ENCODE measurements at regions not wholly inside any gene's neighbourhood (a gene's known extent, or its start where the extent isn't known, plus 50 kb on each side); places are given as distances from the start of the nearest gene placed in this dataset.

DNA sequence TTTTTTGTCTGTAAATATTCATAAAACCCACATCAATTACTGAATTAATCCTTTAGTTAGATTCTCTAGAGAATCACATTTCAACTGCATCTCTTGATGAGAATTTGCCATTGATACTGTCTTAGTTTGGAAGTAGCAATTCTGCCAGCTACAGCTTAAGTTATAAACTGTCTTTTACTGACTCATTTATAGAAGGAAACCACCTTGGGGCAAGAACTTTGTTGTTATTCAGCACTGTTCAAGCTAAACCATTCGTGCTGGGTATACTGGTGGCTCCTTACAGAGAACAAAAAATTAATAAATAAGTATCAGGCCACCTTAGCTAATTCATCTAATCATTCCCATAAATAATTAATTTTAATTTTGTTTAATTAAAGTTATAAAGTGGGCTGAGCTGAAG lies 1082.6 kb upstream of the CELF4 start:
- Histone ChIP-seq H3K27me3 (ENCODE audit: control insufficient read depth, insufficient read depth, low read length, poor library complexity, severe bottlenecking) (no peaks in the 10 kb centered on the region), H3K4me1 (ENCODE audit: control insufficient read depth, insufficient read depth, low read length) (no peaks in the 10 kb centered on the region), H3K36me3 (ENCODE audit: control insufficient read depth, insufficient read depth, low read length) (no peaks in the 10 kb centered on the region), H3K9ac (ENCODE audit: extremely low read depth, low read length, poor library complexity, severe bottlenecking) (no peak overlapping the region), H3K9me3 (ENCODE audit: control insufficient read depth, low read length) (no peaks in the 10 kb centered on the region), H3K27ac (ENCODE audit: low read depth, low read length) (no peak overlapping the region), H3K4me3 (ENCODE audit: low read length) (no peak overlapping the region)
- Mint-ChIP-seq H3K4me3 (no peak overlapping the region), H3K36me3 (ENCODE audit: low read depth) (no peaks in the 10 kb centered on the region), H3K9me3 (no peaks in the 10 kb centered on the region), H3K27me3 (ENCODE audit: insufficient read depth) (no peaks in the 10 kb centered on the region), H3K27ac (no peak overlapping the region), H3K4me1 (no peaks in the 10 kb centered on the region)
- 100% methylated on average over 1 of the region's 1 CpG; no CpG with 5 or more reads in 1 of the 2 experiments for WGBS, 2 experiments (ENCODE audit: insufficient coverage in 1 of 2, insufficient read length in 1 of 2)
- no peak for DNase-seq
- TF ChIP-seq CTCF (conservative IDR thresholded peaks at IDR 0.05): no peak

GRCh38 chr18:38646296-38646695 lies 1080.7 kb upstream of the CELF4 start:
- Mint-ChIP-seq H3K27ac (no peak overlapping the region), H3K4me1 (no peaks in the 10 kb centered on the region), H3K36me3 (ENCODE audit: low read depth) (no peaks in the 10 kb centered on the region), H3K4me3 (no peak overlapping the region), H3K27me3 (ENCODE audit: insufficient read depth) (no peaks in the 10 kb centered on the region), H3K9me3 (no peaks in the 10 kb centered on the region)
- no peak overlapping the region for H3K9ac ChIP-seq (ENCODE audit: extremely low read depth, low read length, poor library complexity, severe bottlenecking)
- no peaks in the 10 kb centered on the region for H3K4me1 ChIP-seq (ENCODE audit: control insufficient read depth, insufficient read depth, low read length)
- DNase-seq: no peak
- H3K4me3 ChIP-seq (ENCODE audit: low read length): no peak overlapping the region
- H3K36me3 ChIP-seq (ENCODE audit: control insufficient read depth, insufficient read depth, low read length): no peaks in the 10 kb centered on the region
- H3K27ac ChIP-seq (ENCODE audit: low read depth, low read length): no peak overlapping the region
- no peak for TF ChIP-seq CTCF (conservative IDR thresholded peaks at IDR 0.05)
- no peaks in the 10 kb centered on the region for H3K9me3 ChIP-seq (ENCODE audit: control insufficient read depth, low read length)
- no peaks in the 10 kb centered on the region for H3K27me3 ChIP-seq (ENCODE audit: control insufficient read depth, insufficient read depth, low read length, poor library complexity, severe bottlenecking)

GRCh38 chr18:38644875-38645641 lies 1079.5 kb upstream of the CELF4 start:
- DNase-seq: no peak
- H3K4me1 ChIP-seq (ENCODE audit: control insufficient read depth, insufficient read depth, low read length): no peaks in the 10 kb centered on the region
- TF ChIP-seq CTCF (conservative IDR thresholded peaks at IDR 0.05): no peak
- Mint-ChIP-seq H3K36me3 (ENCODE audit: low read depth) (no peaks in the 10 kb centered on the region), H3K4me1 (no peaks in the 10 kb centered on the region), H3K27ac (no peak overlapping the region), H3K4me3 (no peak overlapping the region), H3K27me3 (ENCODE audit: insufficient read depth) (no peaks in the 10 kb centered on the region), H3K9me3 (peaks cover 7% of the 10 kb centered on the region)
- no peaks in the 10 kb centered on the region for H3K9me3 ChIP-seq (ENCODE audit: control insufficient read depth, low read length)
- no peak overlapping the region for H3K4me3 ChIP-seq (ENCODE audit: low read length)
- no peak overlapping the region for H3K27ac ChIP-seq (ENCODE audit: low read depth, low read length)
- H3K36me3 ChIP-seq (ENCODE audit: control insufficient read depth, insufficient read depth, low read length): no peaks in the 10 kb centered on the region
- 86 to 90% methylated on average over 2 to 4 of the region's 4 CpGs for WGBS, 2 experiments (ENCODE audit: insufficient coverage in 1 of 2, insufficient read length in 1 of 2)
- no peak overlapping the region for H3K9ac ChIP-seq (ENCODE audit: extremely low read depth, low read length, poor library complexity, severe bottlenecking)
- H3K27me3 ChIP-seq (ENCODE audit: control insufficient read depth, insufficient read depth, low read length, poor library complexity, severe bottlenecking): no peaks in the 10 kb centered on the region

All from endodermal cell (in vitro differentiated cells).